ENCODE measurements at regions not wholly inside any gene's neighbourhood (a gene's known extent, or its start where the extent isn't known, plus 50 kb on each side); places are given as distances from the start of the nearest gene placed in this dataset.

DNA sequence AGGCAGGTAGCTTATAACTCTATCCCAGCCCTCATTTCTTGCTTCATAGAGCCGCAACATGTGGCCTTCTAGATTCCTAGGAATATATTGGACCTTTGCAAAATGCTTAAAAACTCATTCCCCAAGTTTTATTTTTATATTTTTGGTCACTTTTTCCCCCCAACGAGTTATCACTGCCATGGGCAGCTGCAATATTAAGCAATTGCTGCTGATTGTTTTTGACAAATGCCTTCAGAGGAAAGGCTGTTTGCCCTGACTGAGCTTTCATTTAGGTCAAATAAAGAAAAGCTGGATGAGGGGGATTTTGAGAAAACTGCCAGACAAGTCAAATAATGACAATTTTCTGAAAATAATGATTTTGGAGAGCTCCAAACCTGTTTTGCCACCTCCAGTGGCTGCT is 976.9 kb upstream of the MBL2 start:
- H3K4me2 ChIP-seq (ENCODE audit: low read length) = no peak overlapping the region
- ATAC-seq = no peak
- no peaks in the 10 kb centered on the region for H3K4me1 ChIP-seq (ENCODE audit: control insufficient read depth in 1 of 2, insufficient read depth in 2 of 2, low read length in 2 of 2)
- H3K4me3 ChIP-seq (replicated peaks in 1 of 2; ENCODE audit: low read depth in 1 of 2, low read length in 2 of 2) = no peak overlapping the region
- H3K79me2 ChIP-seq (ENCODE audit: insufficient read depth, low read length) = no peaks in the 10 kb centered on the region
- intact Hi-C loops (cut with micrococcal nuclease) = no loop called here
- H3K9me3 ChIP-seq (ENCODE audit: control insufficient read depth in 1 of 2, insufficient read depth in 1 of 2, low read depth in 1 of 2, low read length in 2 of 2) = peaks cover 4 to 8% of the 10 kb centered on the region in 2 experiments; a peak in 2 of 4 replicates
- H3K36me3 ChIP-seq (ENCODE audit: control insufficient read depth in 1 of 2, insufficient read depth in 2 of 2, low read length in 2 of 2) = no peaks in the 10 kb centered on the region
- POLR2A ChIA-PET = no interaction called here
- no TSS peak for BruUV-seq (replicated peaks)
- CTCF ChIA-PET = no interaction called here
- RAD21 ChIA-PET (ENCODE audit: low non-redundant PET in 1 of 2, low total read pairs in 2 of 2, uncharacterized antibody in 2 of 2, unreplicated experiment in 2 of 2) = no interaction called here
- no peaks in the 10 kb centered on the region for H4K20me1 ChIP-seq (ENCODE audit: insufficient read depth)
- no peak for DNase-seq (ENCODE audit: low read depth, low spot score)
- no peak overlapping the region for H3K9ac ChIP-seq (ENCODE audit: low read length)
- no peaks in the 10 kb centered on the region for H3K9me2 ChIP-seq (ENCODE audit: insufficient read depth)
- no peaks in the 10 kb centered on the region for H3K27me3 ChIP-seq (ENCODE audit: insufficient read depth, low read length)
- no peak overlapping the region for H3K27ac ChIP-seq (ENCODE audit: low read depth, low read length)
- H2AFZ ChIP-seq (ENCODE audit: low read depth, low read length, poor library complexity, severe bottlenecking) = no peak overlapping the region
- TF ChIP-seq, protein P1, sequence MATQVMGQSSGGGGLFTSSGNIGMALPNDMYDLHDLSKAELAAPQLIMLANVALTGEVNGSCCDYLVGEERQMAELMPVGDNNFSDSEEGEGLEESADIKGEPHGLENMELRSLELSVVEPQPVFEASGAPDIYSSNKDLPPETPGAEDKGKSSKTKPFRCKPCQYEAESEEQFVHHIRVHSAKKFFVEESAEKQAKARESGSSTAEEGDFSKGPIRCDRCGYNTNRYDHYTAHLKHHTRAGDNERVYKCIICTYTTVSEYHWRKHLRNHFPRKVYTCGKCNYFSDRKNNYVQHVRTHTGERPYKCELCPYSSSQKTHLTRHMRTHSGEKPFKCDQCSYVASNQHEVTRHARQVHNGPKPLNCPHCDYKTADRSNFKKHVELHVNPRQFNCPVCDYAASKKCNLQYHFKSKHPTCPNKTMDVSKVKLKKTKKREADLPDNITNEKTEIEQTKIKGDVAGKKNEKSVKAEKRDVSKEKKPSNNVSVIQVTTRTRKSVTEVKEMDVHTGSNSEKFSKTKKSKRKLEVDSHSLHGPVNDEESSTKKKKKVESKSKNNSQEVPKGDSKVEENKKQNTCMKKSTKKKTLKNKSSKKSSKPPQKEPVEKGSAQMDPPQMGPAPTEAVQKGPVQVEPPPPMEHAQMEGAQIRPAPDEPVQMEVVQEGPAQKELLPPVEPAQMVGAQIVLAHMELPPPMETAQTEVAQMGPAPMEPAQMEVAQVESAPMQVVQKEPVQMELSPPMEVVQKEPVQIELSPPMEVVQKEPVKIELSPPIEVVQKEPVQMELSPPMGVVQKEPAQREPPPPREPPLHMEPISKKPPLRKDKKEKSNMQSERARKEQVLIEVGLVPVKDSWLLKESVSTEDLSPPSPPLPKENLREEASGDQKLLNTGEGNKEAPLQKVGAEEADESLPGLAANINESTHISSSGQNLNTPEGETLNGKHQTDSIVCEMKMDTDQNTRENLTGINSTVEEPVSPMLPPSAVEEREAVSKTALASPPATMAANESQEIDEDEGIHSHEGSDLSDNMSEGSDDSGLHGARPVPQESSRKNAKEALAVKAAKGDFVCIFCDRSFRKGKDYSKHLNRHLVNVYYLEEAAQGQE (IDR thresholded peaks at IDR 0.05; ENCODE audit: low read depth) = no peak
- TF ChIP-seq ELF1 (IDR thresholded peaks at IDR 0.05; ENCODE audit: borderline replicate concordance, low read depth) = no peak
- no peak for TF ChIP-seq CBX3 (IDR thresholded peaks at IDR 0.05; ENCODE audit: low read depth)
- TF ChIP-seq POLR2A (IDR thresholded peaks at IDR 0.05; ENCODE audit: borderline replicate concordance, extremely low read depth, insufficient read depth, insufficient read length) = no peak
- TF ChIP-seq SP1 (IDR thresholded peaks at IDR 0.05; ENCODE audit: low read depth) = no peak
- no peak for TF ChIP-seq TCF7L2 (IDR thresholded peaks at IDR 0.05; ENCODE audit: borderline replicate concordance, extremely low read depth, insufficient read depth, insufficient read length)
- TF ChIP-seq SIN3A (IDR thresholded peaks at IDR 0.05; ENCODE audit: low read depth) = no peak
- TF ChIP-seq YY1 (IDR thresholded peaks at IDR 0.05; ENCODE audit: extremely low read depth, insufficient replicate concordance, low read depth, low read length) = no peak
- TF ChIP-seq, protein P2, sequence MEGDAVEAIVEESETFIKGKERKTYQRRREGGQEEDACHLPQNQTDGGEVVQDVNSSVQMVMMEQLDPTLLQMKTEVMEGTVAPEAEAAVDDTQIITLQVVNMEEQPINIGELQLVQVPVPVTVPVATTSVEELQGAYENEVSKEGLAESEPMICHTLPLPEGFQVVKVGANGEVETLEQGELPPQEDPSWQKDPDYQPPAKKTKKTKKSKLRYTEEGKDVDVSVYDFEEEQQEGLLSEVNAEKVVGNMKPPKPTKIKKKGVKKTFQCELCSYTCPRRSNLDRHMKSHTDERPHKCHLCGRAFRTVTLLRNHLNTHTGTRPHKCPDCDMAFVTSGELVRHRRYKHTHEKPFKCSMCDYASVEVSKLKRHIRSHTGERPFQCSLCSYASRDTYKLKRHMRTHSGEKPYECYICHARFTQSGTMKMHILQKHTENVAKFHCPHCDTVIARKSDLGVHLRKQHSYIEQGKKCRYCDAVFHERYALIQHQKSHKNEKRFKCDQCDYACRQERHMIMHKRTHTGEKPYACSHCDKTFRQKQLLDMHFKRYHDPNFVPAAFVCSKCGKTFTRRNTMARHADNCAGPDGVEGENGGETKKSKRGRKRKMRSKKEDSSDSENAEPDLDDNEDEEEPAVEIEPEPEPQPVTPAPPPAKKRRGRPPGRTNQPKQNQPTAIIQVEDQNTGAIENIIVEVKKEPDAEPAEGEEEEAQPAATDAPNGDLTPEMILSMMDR (IDR thresholded peaks at IDR 0.05 in 2 of 3, conservative IDR thresholded peaks at IDR 0.05 in 1 of 3; ENCODE audit: borderline replicate concordance in 1 of 3, insufficient read depth in 1 of 3, low read depth in 2 of 3, low read length in 2 of 3) = no peak
- TF ChIP-seq EZH2phosphoT487 (IDR thresholded peaks at IDR 0.05; ENCODE audit: borderline replicate concordance) = no peak
- no peak for TF ChIP-seq SRF (IDR thresholded peaks at IDR 0.05; ENCODE audit: low read depth)
